GM13977 (cell line): ENCODE measurements at regions not wholly inside any gene's neighbourhood (a gene's known extent, or its start where the extent isn't known, plus 50 kb on each side); places are given as distances from the start of the nearest gene placed in this dataset.
"Not testable (repeated sequence)": the region's sequence is repeated elsewhere in the genome, so short reads cannot be mapped to it uniquely, and the experiment has no call there.

Experiments
- DNase-seq: peaks from one replicate; pipeline ENCODE4 v3.0.0; 2012; ENCODE audit warnings: low spot score
- in situ Hi-C: fragments of 300-500 bp; cut with MboI; formaldehyde crosslinking; loops from one replicate; pipeline ENCODE4 v1.12.0; 2022; ENCODE audit warnings: low sequenced_read_pairs, low pct_unique_long_range_greater_than_20kb, mixed read lengths, inconsistent platforms; ENCODE audit not compliant: unreplicated experiment
- TF ChIP-seq, protein P1 (sequence below): IDR thresholded peaks from 2 replicates; pipeline ENCODE4 v1.5.1; 2012; ENCODE audit warnings: mild to moderate bottlenecking, control low read depth; ENCODE audit not compliant: insufficient read depth; ENCODE audit errors: extremely low read depth, missing control alignments

DNA sequence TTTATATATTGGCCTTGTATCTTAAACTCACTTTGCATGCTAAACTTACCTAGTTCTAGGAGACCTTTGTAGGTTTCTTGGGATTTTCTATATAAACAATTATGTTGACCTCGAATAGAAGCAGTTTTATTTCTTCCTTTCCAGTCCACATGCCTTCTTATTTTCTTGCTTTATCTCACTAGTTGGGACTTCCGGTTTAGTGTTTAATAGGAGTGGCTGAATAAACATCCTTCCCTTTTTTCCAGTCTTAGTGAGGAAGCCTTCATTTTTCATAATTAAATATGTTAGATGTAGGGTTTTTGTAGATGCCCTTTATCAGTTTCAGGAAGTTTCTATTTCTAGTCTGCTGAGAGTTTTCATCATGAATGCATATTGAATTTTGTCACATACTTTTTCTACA lies 347.3 kb upstream of the HNRNPA3 start:
- DNase-seq, result no peak
- TF ChIP-seq, protein P1, sequence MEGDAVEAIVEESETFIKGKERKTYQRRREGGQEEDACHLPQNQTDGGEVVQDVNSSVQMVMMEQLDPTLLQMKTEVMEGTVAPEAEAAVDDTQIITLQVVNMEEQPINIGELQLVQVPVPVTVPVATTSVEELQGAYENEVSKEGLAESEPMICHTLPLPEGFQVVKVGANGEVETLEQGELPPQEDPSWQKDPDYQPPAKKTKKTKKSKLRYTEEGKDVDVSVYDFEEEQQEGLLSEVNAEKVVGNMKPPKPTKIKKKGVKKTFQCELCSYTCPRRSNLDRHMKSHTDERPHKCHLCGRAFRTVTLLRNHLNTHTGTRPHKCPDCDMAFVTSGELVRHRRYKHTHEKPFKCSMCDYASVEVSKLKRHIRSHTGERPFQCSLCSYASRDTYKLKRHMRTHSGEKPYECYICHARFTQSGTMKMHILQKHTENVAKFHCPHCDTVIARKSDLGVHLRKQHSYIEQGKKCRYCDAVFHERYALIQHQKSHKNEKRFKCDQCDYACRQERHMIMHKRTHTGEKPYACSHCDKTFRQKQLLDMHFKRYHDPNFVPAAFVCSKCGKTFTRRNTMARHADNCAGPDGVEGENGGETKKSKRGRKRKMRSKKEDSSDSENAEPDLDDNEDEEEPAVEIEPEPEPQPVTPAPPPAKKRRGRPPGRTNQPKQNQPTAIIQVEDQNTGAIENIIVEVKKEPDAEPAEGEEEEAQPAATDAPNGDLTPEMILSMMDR, result no peak
- in situ Hi-C loops, result no loop called here

DNA sequence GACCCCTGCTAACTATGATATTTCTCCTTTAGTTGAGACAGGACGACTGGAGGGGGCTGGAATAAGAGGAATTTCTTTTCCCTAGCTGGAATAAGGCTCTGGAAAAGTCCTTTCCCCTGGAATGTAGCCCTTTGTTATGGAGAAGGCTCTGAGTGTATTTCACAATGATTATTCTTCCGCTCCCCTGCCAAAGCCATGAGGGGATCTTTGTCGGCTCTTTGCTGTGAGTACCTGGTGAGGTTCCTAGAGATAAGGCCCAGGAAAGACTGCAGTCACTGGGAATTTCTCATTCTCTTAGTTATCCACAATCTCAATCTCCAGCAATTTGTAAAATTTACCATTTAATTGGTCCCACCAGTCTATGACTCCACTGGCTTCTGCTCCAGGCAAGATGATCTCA lies 340.2 kb upstream of the HNRNPA3 start:
- no peak for DNase-seq
- TF ChIP-seq, protein P1, result no peak

DNA sequence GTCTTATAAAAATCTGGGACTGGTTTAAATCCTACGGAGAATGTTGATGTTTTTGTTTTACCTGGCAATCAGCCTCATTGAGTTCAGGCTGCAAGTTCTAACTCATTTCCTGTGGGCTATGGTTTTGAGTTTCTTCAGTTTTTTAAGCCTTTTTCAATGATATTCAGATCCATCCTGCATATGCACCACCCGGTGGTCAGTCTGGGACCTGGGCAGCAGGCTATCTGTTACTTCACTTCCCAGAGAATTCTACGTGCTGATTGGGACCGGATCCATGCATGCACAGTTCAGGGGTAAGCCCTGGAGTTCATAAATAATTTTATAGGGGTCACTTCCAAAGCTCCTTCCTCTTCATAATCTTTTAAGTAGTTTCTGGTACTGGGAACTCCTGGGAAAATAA lies 339.2 kb upstream of the HNRNPA3 start:
- in situ Hi-C loops, result no loop called here
- TF ChIP-seq, protein P1, result no peak
- DNase-seq, result no peak

More for the DNA sequence above, 340.2 kb upstream of the HNRNPA3 start:
- in situ Hi-C loops, result no loop called here

DNA sequence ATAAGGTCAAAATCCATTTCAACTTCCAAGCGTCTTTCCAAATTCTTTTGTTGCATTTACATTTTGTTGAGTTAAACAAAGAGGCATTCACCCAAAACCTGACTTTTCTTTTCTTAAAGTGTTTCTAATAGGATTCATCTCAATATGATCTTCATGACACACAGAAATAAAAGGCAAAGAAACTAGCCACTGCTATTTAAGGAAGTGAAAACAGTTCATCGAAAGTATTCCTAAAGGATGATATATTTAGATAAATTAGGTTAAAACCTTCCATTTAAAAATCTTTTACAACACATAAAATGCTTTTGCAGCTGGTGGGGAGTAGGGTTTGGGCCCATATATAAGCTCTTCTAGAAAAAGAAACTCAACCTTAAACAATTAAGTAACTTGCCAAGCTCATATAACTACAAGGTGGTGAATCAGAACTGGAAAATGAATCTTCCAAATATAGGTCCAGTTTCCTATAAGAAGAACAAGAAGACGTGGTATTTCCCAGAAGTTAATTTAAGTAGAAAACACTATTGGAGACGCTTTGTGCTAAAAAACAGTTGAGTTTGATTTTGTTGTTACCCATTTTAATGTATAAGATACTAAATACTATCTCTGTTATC lies 336.0 kb upstream of the HNRNPA3 start:
- in situ Hi-C loops, result no loop called here
- TF ChIP-seq, protein P1, result no peak
- no peak for DNase-seq

DNA sequence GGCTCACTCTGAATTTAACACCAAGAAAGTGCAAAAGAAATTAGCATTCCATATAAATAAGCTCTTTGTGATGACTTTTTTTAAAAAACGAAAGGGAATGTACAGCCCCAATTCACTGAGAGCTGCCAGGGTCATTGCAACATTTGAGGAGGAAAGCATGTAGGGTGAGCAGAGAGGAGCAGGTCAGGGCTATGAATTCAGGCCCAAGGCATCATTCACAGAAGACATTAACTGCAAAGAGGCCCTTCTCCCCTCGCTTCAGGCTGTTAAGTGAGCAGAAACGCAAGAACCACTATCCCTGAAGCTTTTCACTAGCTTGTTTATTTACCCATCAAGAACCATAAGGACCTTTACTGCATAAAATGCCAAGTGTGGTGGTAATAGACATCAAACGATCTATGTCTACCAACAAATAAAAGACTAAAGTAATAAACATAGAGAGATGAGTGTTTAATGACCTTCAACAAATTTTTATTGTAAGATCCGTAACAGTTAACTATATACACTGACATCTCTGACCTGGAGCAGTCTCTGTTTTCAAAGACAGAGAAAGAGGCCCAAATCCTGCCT lies 333.1 kb upstream of the HNRNPA3 start:
- in situ Hi-C loops, result no loop called here
- no peak for DNase-seq
- TF ChIP-seq, protein P1, result no peak

DNA sequence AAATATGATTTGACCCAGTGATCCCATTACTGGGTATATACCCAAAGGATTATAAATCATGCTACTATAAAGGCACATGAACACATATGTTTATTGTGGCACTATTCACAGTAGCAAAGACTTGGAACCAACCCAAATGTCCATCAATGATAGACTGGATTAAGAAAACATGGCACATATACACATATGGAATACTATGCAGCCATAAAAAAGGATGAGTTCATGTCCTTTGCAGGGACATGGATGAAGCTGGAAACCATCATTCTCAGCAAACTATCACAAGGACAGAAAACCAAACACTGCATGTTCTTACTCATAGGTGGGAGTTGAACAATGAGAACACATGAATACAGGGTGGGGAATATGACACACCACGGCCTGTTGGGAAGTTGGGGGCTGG lies 330.5 kb upstream of the HNRNPA3 start:
- DNase-seq, in situ Hi-C loops: not testable (repeated sequence)

DNA sequence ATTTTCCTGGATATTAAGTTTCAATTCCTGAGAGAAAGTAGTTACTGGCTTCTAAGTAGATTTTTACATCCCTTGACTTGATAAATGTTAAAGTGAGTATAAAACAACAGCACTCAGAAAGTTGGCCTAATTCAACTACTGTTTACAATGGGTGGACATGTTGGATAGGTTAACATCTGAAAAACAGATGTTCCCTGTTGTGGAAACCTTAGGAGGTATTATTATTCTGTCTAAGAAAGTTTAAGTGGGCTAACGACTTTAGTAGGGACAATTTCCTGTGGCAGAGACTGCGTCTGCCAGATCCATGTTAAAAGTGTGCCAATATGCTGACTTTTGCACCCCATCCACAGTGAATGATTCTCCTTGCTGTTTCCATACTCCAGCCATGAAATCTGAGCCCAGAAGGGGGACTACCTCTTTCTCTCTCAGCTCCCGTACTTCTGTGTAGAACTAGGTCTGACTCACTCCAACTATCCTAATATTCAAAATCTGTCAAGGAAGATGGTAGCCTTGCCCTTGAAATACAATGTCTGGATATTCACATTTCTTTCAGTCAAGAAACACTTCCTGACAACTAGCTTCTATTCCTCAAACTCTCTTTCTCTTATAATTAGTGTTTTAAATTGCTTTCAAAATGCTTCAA lies 327.5 kb upstream of the HNRNPA3 start:
- TF ChIP-seq, protein P1, result no peak
- in situ Hi-C loops, result no loop called here
- DNase-seq, result no peak
